ENCODE measurements at regions not wholly inside any gene's neighbourhood (a gene's known extent, or its start where the extent isn't known, plus 50 kb on each side); places are given as distances from the start of the nearest gene placed in this dataset.

GRCh38 chr5:120329095-120329494 lies 135.0 kb upstream of the PRR16 start (continued):
- TF ChIP-seq BRF2 (IDR thresholded peaks at IDR 0.05; ENCODE audit: borderline replicate concordance, insufficient read depth, insufficient read length) = no peak
- TF ChIP-seq PYGO2 (tag; IDR thresholded peaks at IDR 0.05) = no peak
- TF ChIP-seq GTF2A2 (tag; IDR thresholded peaks at IDR 0.05) = no peak
- TF ChIP-seq ZNF232 (CRISPR knock-in tag; IDR thresholded peaks at IDR 0.05) = no peak

- intact Hi-C loops (cut with micrococcal nuclease) = no loop called here
- ChIA-PET POLR2A (no interaction called here), CTCF (ENCODE audit: low intra/inter-chr PET ratio) (no interaction called here)
- DNase-seq (ENCODE audit: extremely low read depth in 1 of 4, low spot score in 3 of 4) (no peak), FAIRE-seq (no peak), ATAC-seq (no peak)
- Histone ChIP-seq H3K4me2 (ENCODE audit: insufficient read depth, low read length) (no peak overlapping the region), H3K9me3 (replicated peaks; ENCODE audit: control insufficient read depth, insufficient read depth, low read depth, low read length) (no peaks in the 10 kb centered on the region), H3K27me3 (ENCODE audit: control insufficient read depth in 2 of 2, insufficient read depth in 2 of 2, low read length in 2 of 2) (no peaks in the 10 kb centered on the region), H3K79me2 (ENCODE audit: control insufficient read depth, insufficient read depth, low read length) (no peaks in the 10 kb centered on the region), H2AFZ (ENCODE audit: low read depth, low read length) (no peak overlapping the region), H3K27ac (ENCODE audit: extremely low read depth, low read depth, low read length) (no peak overlapping the region), H4K20me1 (replicated peaks; ENCODE audit: control insufficient read depth, insufficient read depth, low read length) (no peaks in the 10 kb centered on the region), H3K36me3 (ENCODE audit: control insufficient read depth, insufficient read depth, low read length) (no peaks in the 10 kb centered on the region), H3K4me3 (no peak overlapping the region), H3K9ac (ENCODE audit: insufficient read depth in 1 of 2, low read depth in 2 of 2, low read length in 2 of 2) (no peak overlapping the region), H3K4me1 (replicated peaks in 1 of 2; ENCODE audit: control insufficient read depth in 2 of 2, insufficient read depth in 2 of 2, low read length in 2 of 2) (no peaks in the 10 kb centered on the region), H3K9me1 (ENCODE audit: control insufficient read depth, insufficient read depth, low read length) (no peaks in the 10 kb centered on the region)
- no TSS peak for BruUV-seq (replicated peaks)
- 6% methylated on average over 1 of the region's 1 CpG for WGBS (ENCODE audit: insufficient coverage, low coverage, missing lambda C conversion rate)
- in situ Hi-C loops (cut with MboI) = no loop called here
- TF ChIP-seq SNIP1 (IDR thresholded peaks at IDR 0.05; ENCODE audit: low read depth) (no peak), BHLHE40 (IDR thresholded peaks at IDR 0.05; ENCODE audit: low read length) (no peak), GABPB1 (CRISPR knock-in tag; IDR thresholded peaks at IDR 0.05) (no peak), ZNF224 (CRISPR knock-in tag; IDR thresholded peaks at IDR 0.05) (no peak), ZBTB8A (IDR thresholded peaks at IDR 0.05; ENCODE audit: partially characterized antibody) (no peak), ZKSCAN8 (CRISPR knock-in tag; IDR thresholded peaks at IDR 0.05) (no peak), MCM2 (IDR thresholded peaks at IDR 0.05; ENCODE audit: low read depth) (no peak), ZNF282 (CRISPR knock-in tag; IDR thresholded peaks at IDR 0.05) (no peak), NFE2 (IDR thresholded peaks at IDR 0.05; ENCODE audit: low read depth) (no peak), ZBTB11 (CRISPR knock-in tag; IDR thresholded peaks at IDR 0.05) (no peak), FIP1L1 (IDR thresholded peaks at IDR 0.05; ENCODE audit: low read depth, low read length, poor library complexity, severe bottlenecking) (no peak)
Measured at GRCh38 chr5:120330558-120330957, 133.5 kb upstream of the PRR16 start.

Data from K562 (cell line).